Activated naive CD8-positive, alpha-beta T cell treated with anti-CD3 and anti-CD28 coated beads, Interleukin-2, amount 10 ng/mL, durations not matched to agents 7 days and 5 days (primary cell): ENCODE measurements at regions not wholly inside any gene's neighbourhood (a gene's known extent, or its start where the extent isn't known, plus 50 kb on each side); places are given as distances from the start of the nearest gene placed in this dataset.

Source experiments
- ATAC-seq: fragments of 150-1000 bp; cut with Tn5 transposase; one replicate; pipeline ENCODE4 v1.10.0; 2021; ENCODE audit warnings: low read depth, moderate library complexity
- POLR2A ChIA-PET: fragments of 350-600 bp; sonication (Branson Sonifier 250); formaldehyde crosslinking; loops from one replicate; lab custom pipeline; 2021; ENCODE audit warnings: antibody characterized with exemption; lab: Charles Lee
- DNase-seq: peaks from one replicate; pipeline ENCODE4 v3.0.0; 2021
- H3K27ac Mint-ChIP-seq: one replicate; pipeline ENCODE4 v1.8.0; 2022; ENCODE audit warnings: mild to moderate bottlenecking, mixed read lengths
- H3K27me3 Mint-ChIP-seq: one replicate; pipeline ENCODE4 v1.8.0; 2022; ENCODE audit warnings: mild to moderate bottlenecking, moderate library complexity, mixed read lengths
- H3K36me3 Mint-ChIP-seq: one replicate; pipeline ENCODE4 v1.8.0; 2021; ENCODE audit warnings: mild to moderate bottlenecking, mixed read lengths
- H3K4me1 Mint-ChIP-seq: one replicate; pipeline ENCODE4 v1.8.0; 2021; ENCODE audit warnings: mixed read lengths
- H3K4me3 Mint-ChIP-seq: one replicate; pipeline ENCODE4 v1.8.0; 2022; ENCODE audit warnings: mild to moderate bottlenecking, moderate library complexity, mixed read lengths
- H3K9me3 Mint-ChIP-seq: one replicate; pipeline ENCODE4 v1.8.0; 2021; ENCODE audit warnings: mixed read lengths

- Mint-ChIP-seq H3K4me3 (no peak overlapping the region), H3K9me3 (no peaks in the 10 kb centered on the region), H3K36me3 (no peaks in the 10 kb centered on the region), H3K4me1 (no peaks in the 10 kb centered on the region), H3K27ac (no peak overlapping the region), H3K27me3 (no peaks in the 10 kb centered on the region)
- POLR2A ChIA-PET, result no interaction called here
- DNase-seq, result no peak
- no peak for ATAC-seq
Measured at GRCh38 chr22:49087198-49087597, 740.5 kb downstream of the BRD1 start.

- Mint-ChIP-seq H3K9me3 (no peaks in the 10 kb centered on the region), H3K27me3 (no peaks in the 10 kb centered on the region), H3K36me3 (no peaks in the 10 kb centered on the region), H3K27ac (no peak overlapping the region), H3K4me1 (no peaks in the 10 kb centered on the region), H3K4me3 (no peak overlapping the region)
- no peak for ATAC-seq
- DNase-seq, result peak; percentile 17
- POLR2A ChIA-PET, result no interaction called here
Measured at GRCh38 chr22:49086606-49087157, 741.0 kb downstream of the BRD1 start.

DNA sequence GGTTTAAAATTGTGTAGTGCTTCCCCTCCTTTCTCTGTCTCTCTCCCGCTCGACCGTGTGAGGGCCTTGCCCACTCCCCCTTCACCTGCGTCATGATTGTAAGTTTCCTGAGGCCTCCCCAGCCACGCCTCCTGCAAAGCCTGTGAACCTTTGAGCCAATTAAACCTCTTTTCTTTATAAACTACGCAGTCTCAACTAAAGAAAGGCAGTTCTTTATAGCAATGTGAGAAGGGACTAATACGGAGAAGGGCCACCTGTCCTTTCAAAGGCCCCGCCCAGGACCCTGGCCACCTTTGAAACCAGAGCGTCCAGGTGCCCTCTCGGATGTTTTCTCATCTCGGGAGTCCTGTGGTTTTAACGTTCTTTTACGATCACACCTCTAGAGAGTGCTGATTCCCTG lies 741.5 kb downstream of the BRD1 start:
- Mint-ChIP-seq H3K4me1 (no peaks in the 10 kb centered on the region), H3K36me3 (no peaks in the 10 kb centered on the region), H3K27me3 (no peaks in the 10 kb centered on the region), H3K4me3 (no peak overlapping the region), H3K27ac (no peak overlapping the region), H3K9me3 (no peaks in the 10 kb centered on the region)
- no peak for ATAC-seq
- no peak for DNase-seq
- POLR2A ChIA-PET, result no interaction called here

- POLR2A ChIA-PET, result no interaction called here
- Mint-ChIP-seq H3K4me3 (no peak overlapping the region), H3K27me3 (no peaks in the 10 kb centered on the region), H3K9me3 (no peaks in the 10 kb centered on the region), H3K27ac (no peak overlapping the region), H3K36me3 (no peaks in the 10 kb centered on the region), H3K4me1 (no peaks in the 10 kb centered on the region)
- no peak for ATAC-seq
- no peak for DNase-seq
Measured at GRCh38 chr22:49084206-49084605, 743.5 kb downstream of the BRD1 start.

- POLR2A ChIA-PET, result no interaction called here
- Mint-ChIP-seq H3K27ac (no peak overlapping the region), H3K36me3 (no peaks in the 10 kb centered on the region)
Measured at GRCh38 chr22:49083607-49084006, 744.1 kb downstream of the BRD1 start.

DNA sequence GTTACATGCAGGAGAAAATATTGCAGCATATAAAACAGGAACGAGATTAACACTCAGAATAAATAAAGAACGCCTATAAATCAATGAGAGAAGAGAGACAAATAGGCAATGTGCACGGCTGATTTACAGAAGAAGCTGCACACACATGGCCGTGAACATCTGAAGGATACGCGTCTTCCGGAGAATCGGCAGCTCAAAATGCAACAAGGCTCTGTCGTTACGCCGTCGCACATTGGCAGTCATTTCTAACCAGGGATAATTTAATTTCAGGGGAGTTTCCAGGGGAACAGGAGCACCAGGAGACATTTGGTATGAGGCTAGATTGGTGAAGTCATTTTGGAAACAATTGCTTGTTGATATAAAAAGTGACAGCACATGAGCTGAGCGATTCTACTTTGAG lies 745.2 kb downstream of the BRD1 start:
- POLR2A ChIA-PET, result no interaction called here
- no peak for DNase-seq
- no peaks in the 10 kb centered on the region for H3K4me1 Mint-ChIP-seq
- ATAC-seq, result no peak
- no peak overlapping the region for H3K4me3 Mint-ChIP-seq
- no peaks in the 10 kb centered on the region for H3K27me3 Mint-ChIP-seq
- no peaks in the 10 kb centered on the region for H3K36me3 Mint-ChIP-seq
- H3K9me3 Mint-ChIP-seq, result no peaks in the 10 kb centered on the region
- H3K27ac Mint-ChIP-seq, result no peak overlapping the region

More at GRCh38 chr22:49083607-49084006, 744.1 kb downstream of the BRD1 start:
- H3K9me3 Mint-ChIP-seq, result no peaks in the 10 kb centered on the region
- no peak overlapping the region for H3K4me3 Mint-ChIP-seq
- ATAC-seq, result no peak
- H3K27me3 Mint-ChIP-seq, result no peaks in the 10 kb centered on the region
- no peak for DNase-seq
- no peaks in the 10 kb centered on the region for H3K4me1 Mint-ChIP-seq

DNA sequence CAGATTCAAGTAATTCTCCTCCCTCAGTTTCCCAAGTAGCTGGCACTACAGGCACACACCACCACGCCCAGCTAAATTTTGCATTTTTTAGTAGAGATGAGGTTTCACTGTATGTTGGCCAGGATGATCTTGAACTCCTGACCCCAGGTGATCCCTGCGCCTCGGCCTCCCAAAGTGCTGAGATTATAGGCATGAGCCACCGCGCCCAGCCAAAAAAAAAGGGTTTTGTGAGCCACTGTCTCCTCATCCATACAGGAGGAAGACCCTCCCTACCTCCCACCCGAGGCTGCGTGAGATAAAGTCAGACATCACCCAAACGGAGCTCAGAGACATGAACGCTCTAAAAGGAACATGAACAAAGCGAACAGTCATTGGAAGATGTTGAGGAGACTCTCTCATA lies 745.7 kb downstream of the BRD1 start:
- no peak overlapping the region for H3K4me3 Mint-ChIP-seq
- no peaks in the 10 kb centered on the region for H3K9me3 Mint-ChIP-seq
- ATAC-seq, result no peak
- POLR2A ChIA-PET, result no interaction called here
- no peaks in the 10 kb centered on the region for H3K27me3 Mint-ChIP-seq
- no peaks in the 10 kb centered on the region for H3K36me3 Mint-ChIP-seq
- no peak for DNase-seq
- H3K4me1 Mint-ChIP-seq, result no peaks in the 10 kb centered on the region
- no peak overlapping the region for H3K27ac Mint-ChIP-seq

GRCh38 chr22:49081261-49081666 lies 746.4 kb downstream of the BRD1 start:
- DNase-seq, result no peak
- Mint-ChIP-seq H3K4me1 (no peaks in the 10 kb centered on the region), H3K36me3 (no peaks in the 10 kb centered on the region), H3K9me3 (no peaks in the 10 kb centered on the region), H3K4me3 (no peak overlapping the region), H3K27me3 (no peaks in the 10 kb centered on the region), H3K27ac (no peak overlapping the region)
- POLR2A ChIA-PET, result no interaction called here
- no peak for ATAC-seq

- no peaks in the 10 kb centered on the region for H3K27me3 Mint-ChIP-seq
Measured at GRCh38 chr22:49080631-49081030, 747.0 kb downstream of the BRD1 start.

DNA sequence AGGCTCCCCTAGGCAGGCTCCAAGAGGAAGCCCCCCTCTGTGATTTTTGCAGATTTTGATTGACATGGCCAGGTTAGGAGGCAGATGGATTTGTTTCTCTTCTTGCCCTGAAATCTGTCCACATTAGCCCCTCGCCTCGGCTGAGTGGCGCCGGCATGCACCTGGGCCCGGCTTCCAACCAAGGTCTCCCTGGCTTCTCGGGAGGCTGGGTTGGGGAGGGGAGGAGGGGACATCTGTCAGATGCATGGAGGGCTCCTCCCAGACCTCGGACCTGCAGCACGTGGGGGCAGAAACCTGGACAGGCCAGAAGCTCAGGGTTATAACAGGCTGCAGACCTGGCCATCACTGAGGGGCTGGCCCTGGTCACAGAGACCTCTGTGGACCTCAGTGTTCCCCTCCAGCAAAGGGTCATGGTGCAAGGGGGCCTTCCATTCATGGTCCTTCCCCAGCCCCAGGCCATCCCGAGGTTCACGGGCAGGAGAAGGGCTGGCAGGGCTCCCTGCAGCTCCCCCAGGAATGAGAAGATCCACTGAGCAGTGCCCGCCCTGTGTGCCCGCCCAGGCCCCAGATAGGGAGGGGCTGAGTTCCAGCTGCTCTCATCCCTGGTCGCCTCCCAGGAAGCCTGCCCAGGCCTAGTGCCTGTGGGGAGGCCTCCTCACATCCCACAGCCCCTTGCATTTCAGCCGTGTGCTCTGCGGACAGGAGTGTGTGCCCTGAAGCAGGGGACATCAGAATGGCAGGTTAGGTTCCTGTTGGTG lies 747.8 kb downstream of the BRD1 start:
- DNase-seq, result no peak
- no peaks in the 10 kb centered on the region for H3K9me3 Mint-ChIP-seq
- H3K4me3 Mint-ChIP-seq, result no peak overlapping the region
- no peak for ATAC-seq
- no peaks in the 10 kb centered on the region for H3K4me1 Mint-ChIP-seq
- POLR2A ChIA-PET, result no interaction called here
- no peaks in the 10 kb centered on the region for H3K36me3 Mint-ChIP-seq
- H3K27me3 Mint-ChIP-seq, result no peaks in the 10 kb centered on the region
- H3K27ac Mint-ChIP-seq, result no peak overlapping the region

More at GRCh38 chr22:49080631-49081030, 747.0 kb downstream of the BRD1 start:
- Mint-ChIP-seq H3K4me1 (no peaks in the 10 kb centered on the region), H3K4me3 (no peak overlapping the region), H3K9me3 (no peaks in the 10 kb centered on the region), H3K36me3 (no peaks in the 10 kb centered on the region), H3K27ac (no peak overlapping the region)
- POLR2A ChIA-PET, result no interaction called here
- ATAC-seq, result no peak
- DNase-seq, result no peak

DNA sequence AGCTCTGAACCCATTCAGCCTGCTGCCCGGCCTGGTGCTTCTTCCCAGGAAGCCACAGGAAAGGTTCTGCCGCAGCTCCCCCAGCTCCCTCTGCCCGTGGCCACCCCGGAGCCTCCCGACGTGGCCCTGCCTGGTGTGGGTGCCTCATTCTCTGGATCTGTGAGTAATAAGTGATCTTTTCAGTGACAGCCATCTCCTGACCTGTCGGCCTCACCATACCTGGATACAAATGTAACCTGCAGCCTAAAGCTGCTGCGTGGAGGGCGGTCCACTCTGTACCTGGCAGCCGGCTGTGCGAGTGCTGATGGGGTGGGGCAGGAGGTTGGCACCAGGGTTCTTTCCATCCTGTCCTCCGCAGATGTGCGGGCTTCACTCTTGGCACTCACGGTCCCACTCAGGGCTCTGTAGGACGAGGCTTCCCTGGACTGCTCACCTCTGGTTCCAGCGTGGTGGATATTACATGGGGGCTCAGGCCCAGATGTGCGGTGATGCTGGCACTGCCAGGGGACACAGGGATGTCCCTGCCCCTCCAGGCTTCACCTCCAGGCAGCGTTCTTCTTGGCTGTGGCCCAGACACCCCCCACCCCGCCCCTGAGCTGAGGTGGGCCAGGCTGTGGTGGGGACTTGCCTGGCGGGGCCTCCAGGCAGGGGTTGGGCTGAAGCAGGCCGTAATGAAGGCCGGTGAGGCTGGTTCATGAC lies 748.5 kb downstream of the BRD1 start:
- H3K9me3 Mint-ChIP-seq, result no peaks in the 10 kb centered on the region
- H3K36me3 Mint-ChIP-seq, result no peaks in the 10 kb centered on the region
- POLR2A ChIA-PET, result no interaction called here
- H3K4me1 Mint-ChIP-seq, result no peaks in the 10 kb centered on the region
- DNase-seq (no peak), ATAC-seq (no peak)
- no peak overlapping the region for H3K4me3 Mint-ChIP-seq
- H3K27ac Mint-ChIP-seq, result no peak overlapping the region
- H3K27me3 Mint-ChIP-seq, result no peaks in the 10 kb centered on the region

DNA sequence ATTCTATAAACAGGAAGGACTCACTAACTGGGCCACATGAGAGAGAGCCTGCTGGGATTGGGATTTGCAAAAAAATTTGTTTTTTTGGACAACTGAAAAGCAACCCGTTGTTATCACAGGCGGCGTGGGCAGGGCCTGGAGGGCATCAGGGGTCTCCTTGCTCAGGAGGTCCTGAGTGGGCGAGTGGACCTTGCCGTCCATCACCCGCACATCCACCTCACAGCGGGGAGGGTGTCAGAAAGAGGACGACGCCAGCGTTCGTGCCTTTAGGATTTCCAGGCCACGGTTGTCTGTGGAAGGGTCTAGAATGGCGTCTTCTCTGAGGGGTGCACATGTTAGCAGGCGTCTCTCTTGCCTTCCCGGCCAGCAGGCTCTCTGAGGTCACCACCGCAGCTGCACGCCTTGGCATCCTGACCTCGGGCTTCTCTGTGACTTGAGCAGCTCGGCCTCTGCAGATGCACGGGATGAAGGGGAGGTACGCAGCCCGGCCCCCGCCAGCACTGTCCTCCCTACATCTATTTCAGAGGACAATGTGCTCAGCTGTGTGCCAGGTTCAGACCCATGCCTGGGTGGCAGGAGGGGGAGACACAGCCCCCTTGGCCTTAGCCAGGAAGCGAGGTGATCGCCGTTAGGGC lies 749.5 kb downstream of the BRD1 start:
- H3K36me3 Mint-ChIP-seq, result no peaks in the 10 kb centered on the region
- DNase-seq (peak; percentile 1), ATAC-seq (no peak)
- no peaks in the 10 kb centered on the region for H3K27me3 Mint-ChIP-seq
- no peak overlapping the region for H3K4me3 Mint-ChIP-seq
- no peaks in the 10 kb centered on the region for H3K4me1 Mint-ChIP-seq
- H3K9me3 Mint-ChIP-seq, result no peaks in the 10 kb centered on the region
- no peak overlapping the region for H3K27ac Mint-ChIP-seq
- POLR2A ChIA-PET, result no interaction called here

GRCh38 chr22:49077586-49077985 lies 750.1 kb downstream of the BRD1 start:
- POLR2A ChIA-PET, result no interaction called here
- ATAC-seq (no peak), DNase-seq (peak; percentile 14)
- H3K27me3 Mint-ChIP-seq, result no peaks in the 10 kb centered on the region
- no peak overlapping the region for H3K27ac Mint-ChIP-seq
- H3K4me1 Mint-ChIP-seq, result no peaks in the 10 kb centered on the region
- H3K9me3 Mint-ChIP-seq, result no peaks in the 10 kb centered on the region
- no peaks in the 10 kb centered on the region for H3K36me3 Mint-ChIP-seq
- H3K4me3 Mint-ChIP-seq, result no peak overlapping the region

GRCh38 chr22:49077036-49077393 lies 750.7 kb downstream of the BRD1 start:
- DNase-seq (peak; percentile 9), ATAC-seq (no peak)
- Mint-ChIP-seq H3K4me3 (no peak overlapping the region), H3K9me3 (no peaks in the 10 kb centered on the region), H3K27ac (no peak overlapping the region), H3K27me3 (no peaks in the 10 kb centered on the region), H3K4me1 (no peaks in the 10 kb centered on the region), H3K36me3 (no peaks in the 10 kb centered on the region)
- POLR2A ChIA-PET, result no interaction called here
